Chondrocyte (in vitro differentiated cells): ENCODE measurements at regions not wholly inside any gene's neighbourhood (a gene's known extent, or its start where the extent isn't known, plus 50 kb on each side); places are given as distances from the start of the nearest gene placed in this dataset.

Experiments used
- DNase-seq: peaks from one replicate; pipeline ENCODE4 v3.0.0; 2021; ENCODE audit warnings: mixed read lengths, low spot score
- H3K27ac Mint-ChIP-seq: one replicate; pipeline ENCODE4 v1.8.0; 2021; ENCODE audit warnings: mild to moderate bottlenecking, moderate library complexity, mixed read lengths; ENCODE audit not compliant: unreplicated experiment
- H3K27me3 Mint-ChIP-seq: 2 replicates; pipeline ENCODE4 v1.8.0; 2021; ENCODE audit warnings: low read depth, mixed read lengths
- H3K36me3 Mint-ChIP-seq: 2 replicates; pipeline ENCODE4 v1.8.0; 2021; ENCODE audit warnings: low read depth, mixed read lengths
- H3K4me1 Mint-ChIP-seq: 2 replicates; pipeline ENCODE4 v1.8.0; 2021; ENCODE audit warnings: low read depth, mild to moderate bottlenecking, mixed read lengths
- H3K4me3 Mint-ChIP-seq: one replicate; pipeline ENCODE4 v1.8.0; 2021; ENCODE audit warnings: mild to moderate bottlenecking, moderate library complexity, mixed read lengths; ENCODE audit not compliant: unreplicated experiment
- H3K9me3 Mint-ChIP-seq: 2 replicates; pipeline ENCODE4 v1.8.0; 2021; ENCODE audit warnings: low read depth, mixed read lengths
- CTCF ChIP-seq: fragments of 200-600 bp; sonication (generic); IDR thresholded peaks from 2 replicates; pipeline ENCODE4 v1.5.0; 2021; ENCODE audit warnings: antibody characterized with exemption, mild to moderate bottlenecking, moderate library complexity

GRCh38 chr6:40232698-40233097 is 298.4 kb upstream of the MOCS1 start:
- Mint-ChIP-seq H3K4me3 (no peak overlapping the region), H3K9me3 (peaks cover 15% of the 10 kb centered on the region), H3K27me3 (peaks cover 18% of the 10 kb centered on the region), H3K4me1 (no peaks in the 10 kb centered on the region), H3K27ac (no peak overlapping the region), H3K36me3 (peaks cover 4% of the 10 kb centered on the region)
- DNase-seq: no peak
- no peak for TF ChIP-seq CTCF

- Mint-ChIP-seq H3K4me1 (no peaks in the 10 kb centered on the region), H3K36me3 (no peaks in the 10 kb centered on the region), H3K27ac (no peak overlapping the region), H3K27me3 (peaks cover 20% of the 10 kb centered on the region), H3K9me3 (peaks cover 14% of the 10 kb centered on the region), H3K4me3 (no peak overlapping the region)
- DNase-seq: no peak
- no peak for TF ChIP-seq CTCF
These were observed 293.5 kb upstream of the MOCS1 start for GRCh38 chr6:40227735-40228134.

GRCh38 chr6:40222354-40222753 is 288.1 kb upstream of the MOCS1 start:
- Mint-ChIP-seq H3K4me3 (no peak overlapping the region), H3K9me3 (peaks cover 14% of the 10 kb centered on the region), H3K27me3 (peaks cover 3% of the 10 kb centered on the region), H3K36me3 (no peaks in the 10 kb centered on the region), H3K4me1 (no peaks in the 10 kb centered on the region), H3K27ac (no peak overlapping the region)
- no peak for TF ChIP-seq CTCF
- no peak for DNase-seq

GRCh38 chr6:40219799-40220198 is 285.5 kb upstream of the MOCS1 start:
- H3K4me3 Mint-ChIP-seq: no peak overlapping the region
- no peaks in the 10 kb centered on the region for H3K4me1 Mint-ChIP-seq
- peaks cover 4% of the 10 kb centered on the region for H3K27me3 Mint-ChIP-seq
- no peaks in the 10 kb centered on the region for H3K36me3 Mint-ChIP-seq
- DNase-seq: no peak
- H3K9me3 Mint-ChIP-seq: peaks cover 10% of the 10 kb centered on the region
- no peak overlapping the region for H3K27ac Mint-ChIP-seq
- TF ChIP-seq CTCF: no peak

GRCh38 chr6:40210628-40211056 is 276.4 kb upstream of the MOCS1 start:
- no peak for TF ChIP-seq CTCF
- Mint-ChIP-seq H3K27ac (no peak overlapping the region), H3K36me3 (no peaks in the 10 kb centered on the region), H3K4me1 (no peaks in the 10 kb centered on the region), H3K9me3 (no peaks in the 10 kb centered on the region), H3K4me3 (no peak overlapping the region), H3K27me3 (peaks cover 24% of the 10 kb centered on the region)
- DNase-seq: no peak
